Stimulated activated CD4-positive, alpha-beta T cell treated with anti-CD3 and anti-CD28 coated beads, TNF-alpha, amount 100 ng/mL, for 48 hours (primary cell): ENCODE measurements at regions not wholly inside any gene's neighbourhood (a gene's known extent, or its start where the extent isn't known, plus 50 kb on each side); places are given as distances from the start of the nearest gene placed in this dataset.
"Not testable (repeated sequence)": the region's sequence is repeated elsewhere in the genome, so short reads cannot be mapped to it uniquely, and the experiment has no call there.

Experiments
- DNase-seq, 3 donors: peaks; one replicate each; pipeline ENCODE4 v3.0.0-alpha.2; 2020; ENCODE audit warnings: low read depth in 3 of 3

- DNase-seq: no peak
Observed at GRCh38 chr11:37182031-37182430, 584.0 kb upstream of the RAG2 start.

DNA sequence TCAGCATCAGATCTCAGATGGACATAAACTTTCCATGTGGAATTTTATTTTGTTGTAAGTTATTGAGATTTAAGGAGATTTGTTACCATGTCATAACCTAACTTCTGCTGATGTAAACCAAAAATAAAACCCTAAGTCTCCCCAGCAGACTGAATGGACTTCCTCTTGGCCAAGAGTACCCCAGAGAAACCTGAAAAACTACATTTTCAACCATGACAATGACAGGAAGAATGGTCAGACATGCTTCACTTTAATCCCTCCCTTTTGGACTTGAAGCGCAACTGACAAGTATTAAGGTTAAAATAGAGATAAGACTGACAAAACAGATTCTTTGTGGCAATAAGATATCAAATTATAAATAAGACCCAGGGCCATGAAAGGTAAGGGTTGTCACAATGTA, 579.7 kb upstream of the RAG2 start:
- no peak for DNase-seq

GRCh38 chr11:37171451-37171850, 573.4 kb upstream of the RAG2 start:
- DNase-seq: no peak

DNA sequence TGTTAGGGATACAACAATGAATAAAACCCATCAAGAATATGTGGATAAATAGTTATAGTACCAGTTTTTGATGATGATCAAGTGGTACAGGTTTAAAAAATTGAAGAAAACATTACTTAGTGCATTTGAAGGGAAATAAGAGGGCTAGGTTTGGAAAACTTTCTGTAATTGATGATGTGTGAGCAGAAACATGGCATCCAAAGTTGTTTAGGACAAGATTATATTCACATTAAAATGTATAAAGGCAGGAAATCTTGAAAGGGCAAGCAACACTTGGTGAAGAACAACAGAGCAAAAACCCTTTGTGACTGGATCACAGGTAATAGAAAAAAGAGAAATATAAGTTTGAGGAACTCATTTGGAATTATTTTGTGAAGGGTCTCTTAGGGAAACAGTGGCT, 572.3 kb upstream of the RAG2 start:
- DNase-seq: no peak

DNA sequence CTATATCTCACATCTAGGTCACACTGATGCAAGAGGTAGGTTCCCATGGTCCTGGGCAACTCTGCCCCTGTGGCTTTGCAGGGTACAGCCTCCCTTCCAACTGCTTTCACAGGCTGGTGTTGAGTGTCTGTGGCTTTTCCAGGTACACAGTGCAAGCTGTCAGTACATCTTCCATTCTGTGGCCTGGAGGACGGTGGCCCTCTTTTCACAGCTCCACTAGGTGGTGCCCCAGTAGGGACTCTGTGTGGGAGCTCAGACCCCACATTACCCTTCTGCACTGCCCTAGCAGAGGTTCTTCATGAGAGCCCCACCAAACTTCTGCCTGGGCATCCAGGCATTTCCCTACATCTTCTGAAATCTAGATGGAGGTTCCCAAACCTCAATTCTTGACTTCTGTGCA, 547.4 kb upstream of the RAG2 start:
- DNase-seq: not testable (repeated sequence)

GRCh38 chr11:37142591-37142990, 544.6 kb upstream of the RAG2 start:
- no peak for DNase-seq

GRCh38 chr11:37141707-37142106, 543.7 kb upstream of the RAG2 start:
- DNase-seq: no peak

- DNase-seq: not testable (repeated sequence)
Observed at GRCh38 chr11:37135606-37136005, 537.6 kb upstream of the RAG2 start.

GRCh38 chr11:37134637-37135036, 536.6 kb upstream of the RAG2 start:
- no peak for DNase-seq

DNA sequence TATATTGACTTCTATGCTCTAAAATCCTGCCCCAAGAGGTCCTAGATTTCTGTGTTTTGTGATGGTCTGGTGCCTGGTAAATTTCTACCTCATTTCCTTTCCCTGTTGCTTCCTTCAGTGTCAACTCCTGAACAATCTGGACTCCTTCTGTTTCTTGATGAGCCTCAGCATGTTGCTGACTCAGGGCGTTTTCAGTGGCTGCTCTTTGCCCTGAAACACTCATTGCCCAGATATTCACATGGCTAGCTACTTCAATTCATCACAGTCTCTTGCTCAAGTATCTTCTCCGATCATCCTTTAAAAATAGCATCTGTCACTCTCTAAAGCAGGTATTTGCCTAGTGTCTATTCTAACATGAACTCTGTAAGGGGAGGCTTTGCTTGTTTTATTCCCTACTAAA, 526.3 kb upstream of the RAG2 start:
- no peak for DNase-seq

GRCh38 chr11:37115963-37116362, 517.9 kb upstream of the RAG2 start:
- DNase-seq: no peak

DNA sequence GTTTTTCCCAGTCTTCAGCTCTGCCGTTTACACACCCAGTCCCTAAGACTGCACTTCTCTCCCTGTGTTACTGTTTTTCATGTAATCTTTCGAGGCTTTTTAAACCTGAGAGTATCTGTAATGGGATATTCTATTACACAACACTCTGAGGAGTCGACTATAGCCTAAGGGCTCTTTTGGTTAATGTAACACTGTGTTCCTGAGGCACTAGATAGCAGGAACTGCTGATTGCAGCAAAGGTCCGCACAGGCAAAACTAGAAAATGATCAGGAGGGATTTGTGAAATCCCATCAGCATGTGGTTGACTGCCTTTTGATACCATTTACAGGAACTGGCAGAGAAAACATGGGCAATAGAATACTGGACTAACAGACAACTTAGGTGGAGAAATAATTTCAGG, 512.3 kb upstream of the RAG2 start:
- no peak for DNase-seq

GRCh38 chr11:37109286-37109585, 511.2 kb upstream of the RAG2 start:
- DNase-seq: no peak

DNA sequence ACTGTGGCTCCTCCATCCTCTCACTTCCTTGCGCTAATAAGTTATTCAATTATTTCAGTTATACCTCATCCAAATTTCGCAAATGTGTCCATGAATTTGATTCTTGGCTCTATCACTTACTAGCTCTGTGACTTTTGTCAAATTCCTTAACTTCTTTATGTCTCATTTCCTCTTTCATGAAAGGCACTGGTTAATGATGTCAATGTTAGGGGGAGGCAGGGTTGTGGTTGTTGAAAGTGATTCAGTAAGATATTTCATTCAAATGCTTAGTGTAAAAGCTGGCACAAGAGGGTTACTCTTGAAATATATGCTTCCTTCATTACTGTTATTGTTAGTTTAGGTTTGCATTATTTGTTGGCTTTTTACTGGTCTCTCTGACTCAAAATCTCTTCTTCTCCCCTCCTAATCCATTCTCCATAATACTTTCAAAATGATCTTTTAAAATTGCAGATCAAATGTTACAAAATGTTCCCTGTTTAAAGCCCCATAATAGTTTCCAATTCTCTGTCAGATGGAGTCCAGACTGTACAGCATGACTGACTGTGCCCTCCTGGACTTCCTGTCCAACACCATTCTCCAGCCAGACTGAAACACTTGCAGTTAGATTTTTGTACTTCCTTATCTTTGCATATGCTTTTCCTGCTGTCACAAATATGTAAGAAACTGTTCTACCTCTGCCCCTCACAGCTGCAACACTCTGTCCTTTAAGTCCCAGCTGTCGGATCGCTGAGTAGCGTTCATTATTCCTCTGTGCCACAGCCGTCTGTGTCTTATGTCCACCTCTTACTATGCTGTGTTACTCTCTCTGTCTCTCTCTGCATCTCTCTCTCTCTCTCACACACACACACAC, 510.6 kb upstream of the RAG2 start:
- DNase-seq: no peak

GRCh38 chr11:37107831-37108230, 509.8 kb upstream of the RAG2 start:
- no peak for DNase-seq

- no peak for DNase-seq
Observed at GRCh38 chr11:37107415-37107814, 509.4 kb upstream of the RAG2 start.

DNA sequence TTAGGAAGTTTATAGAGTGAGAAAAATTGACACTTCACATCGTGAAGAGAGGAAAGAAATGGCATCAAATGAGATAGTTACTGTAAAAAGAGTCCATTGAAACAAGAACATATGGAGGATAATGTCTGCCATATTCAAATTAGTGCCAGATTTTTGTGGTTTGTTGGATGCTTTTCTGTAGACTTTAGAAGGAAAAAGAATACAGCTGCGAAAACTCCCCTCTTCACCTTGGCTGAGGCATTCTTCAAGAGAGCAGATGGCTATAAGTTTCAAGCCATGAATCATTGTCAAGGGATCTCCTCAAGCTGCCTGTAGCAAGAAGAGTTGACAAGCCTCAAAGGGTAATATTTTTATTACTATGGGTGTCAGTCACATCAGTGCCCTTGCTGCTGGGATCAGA, 507.4 kb upstream of the RAG2 start:
- DNase-seq: no peak

- no peak for DNase-seq
Observed at GRCh38 chr11:37104380-37104779, 506.3 kb upstream of the RAG2 start.

GRCh38 chr11:37100008-37100407, 502.0 kb upstream of the RAG2 start:
- DNase-seq: no peak

GRCh38 chr11:37092487-37092886, 494.5 kb upstream of the RAG2 start:
- no peak for DNase-seq

DNA sequence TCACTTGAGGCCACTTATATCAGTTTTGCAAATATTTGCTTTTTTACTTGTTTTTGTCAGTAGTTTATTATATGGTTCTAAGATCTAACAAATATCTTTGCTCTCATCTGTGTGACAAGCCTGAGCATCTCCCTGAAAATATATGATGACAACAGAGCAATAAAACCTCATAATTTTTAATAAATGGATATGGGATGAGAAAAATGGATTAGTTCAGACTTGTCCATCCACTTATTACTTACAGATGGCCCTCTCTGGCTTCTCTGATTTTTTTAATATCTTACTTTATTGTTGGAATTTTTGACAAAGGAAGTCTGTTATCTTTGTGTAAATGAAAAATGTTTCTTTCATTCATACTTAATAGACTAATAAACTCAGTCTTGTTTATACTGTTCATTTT, 491.4 kb upstream of the RAG2 start:
- no peak for DNase-seq

GRCh38 chr11:37088573-37088910, 490.5 kb upstream of the RAG2 start:
- no peak for DNase-seq

- DNase-seq: no peak
Observed at GRCh38 chr11:37087650-37088572, 489.9 kb upstream of the RAG2 start.
